Kidney capillary endothelial cell (primary cell): ENCODE measurements at regions not wholly inside any gene's neighbourhood (a gene's known extent, or its start where the extent isn't known, plus 50 kb on each side); places are given as distances from the start of the nearest gene placed in this dataset.
"Not testable (repeated sequence)": the region's sequence is repeated elsewhere in the genome, so short reads cannot be mapped to it uniquely, and the experiment has no call there.

Experiments
- DNase-seq: peaks from one replicate; pipeline ENCODE4 v3.0.0-alpha.2; 2018; ENCODE audit warnings: low spot score

GRCh38 chr12:131274906-131275305 is 321.2 kb downstream of the ADGRD1 start:
- no peak for DNase-seq

DNA sequence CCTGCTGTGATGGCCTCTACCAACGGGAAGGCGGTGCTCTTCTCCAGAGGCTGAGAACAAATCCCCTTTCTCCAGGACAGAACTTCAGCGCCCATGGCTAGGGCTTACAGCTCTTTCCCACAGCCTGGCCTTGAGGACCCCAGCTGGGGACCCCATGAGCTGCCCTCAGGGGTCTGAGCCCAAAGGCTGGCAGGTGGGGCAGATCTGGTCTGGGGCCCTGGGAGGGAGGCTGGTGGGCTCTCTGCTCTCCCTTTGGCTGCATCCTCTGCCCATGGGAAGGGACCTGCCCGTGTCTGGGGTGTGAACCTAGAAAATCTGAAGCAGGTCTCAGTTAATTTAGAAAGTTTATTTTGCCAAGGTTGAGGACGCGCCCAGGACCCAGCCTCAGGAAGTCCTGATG is 322.1 kb downstream of the ADGRD1 start:
- DNase-seq: no peak

DNA sequence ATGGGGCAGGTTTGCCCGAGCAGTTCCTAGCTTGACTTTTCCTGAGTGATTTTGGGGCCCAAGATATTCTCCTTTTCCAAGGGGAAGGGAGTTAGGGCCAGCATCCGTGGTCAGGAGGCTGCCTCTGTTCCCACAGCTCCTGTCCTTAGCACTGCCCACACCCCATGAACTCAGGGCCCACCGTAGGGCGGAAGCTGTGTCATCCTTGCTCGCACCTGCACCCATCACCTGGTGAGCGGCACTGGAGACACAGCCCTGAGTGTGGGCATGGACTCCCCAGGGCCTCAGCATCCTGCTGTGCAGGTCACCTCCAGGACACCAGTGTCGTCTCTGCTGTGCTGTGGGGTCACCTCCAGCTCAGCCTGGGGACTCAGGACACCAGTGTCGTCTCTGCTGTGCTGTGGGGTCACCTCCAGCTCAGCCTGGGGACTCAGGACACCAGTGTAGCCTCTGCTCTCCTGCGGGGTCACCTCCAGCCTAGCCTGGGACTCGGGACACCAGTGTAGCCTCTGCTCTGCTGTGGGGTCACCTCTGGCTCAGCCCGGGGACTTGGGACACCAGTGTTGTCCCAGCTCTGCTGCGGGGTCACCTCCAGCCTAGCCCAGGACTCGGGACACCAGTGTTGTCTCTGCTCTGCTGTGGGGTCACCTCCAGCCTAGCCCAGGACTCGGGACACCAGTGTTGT is 322.9 kb downstream of the ADGRD1 start:
- DNase-seq: no peak

- not testable (repeated sequence) for DNase-seq
Measured at GRCh38 chr12:131277186-131278091, 323.7 kb downstream of the ADGRD1 start.

GRCh38 chr12:131278451-131279115 is 324.9 kb downstream of the ADGRD1 start:
- DNase-seq: not testable (repeated sequence)

GRCh38 chr12:131279281-131279921 is 325.7 kb downstream of the ADGRD1 start:
- DNase-seq: no peak

- DNase-seq: no peak
Measured at GRCh38 chr12:131280426-131280825, 326.7 kb downstream of the ADGRD1 start.

GRCh38 chr12:131281016-131281415 is 327.3 kb downstream of the ADGRD1 start:
- no peak for DNase-seq

GRCh38 chr12:131282292-131283080 is 328.8 kb downstream of the ADGRD1 start:
- no peak for DNase-seq

GRCh38 chr12:131283191-131283861 is 329.6 kb downstream of the ADGRD1 start:
- no peak for DNase-seq

- DNase-seq: not testable (repeated sequence)
Measured at GRCh38 chr12:131283862-131284825, 330.4 kb downstream of the ADGRD1 start.

- not testable (repeated sequence) for DNase-seq
Measured at GRCh38 chr12:131284954-131285904, 331.5 kb downstream of the ADGRD1 start.

GRCh38 chr12:131285905-131286295 is 332.2 kb downstream of the ADGRD1 start:
- DNase-seq: not testable (repeated sequence)

- not testable (repeated sequence) for DNase-seq
Measured at GRCh38 chr12:131286301-131286700, 332.6 kb downstream of the ADGRD1 start.

- no peak for DNase-seq
Measured at GRCh38 chr12:131287015-131287937, 333.6 kb downstream of the ADGRD1 start.

DNA sequence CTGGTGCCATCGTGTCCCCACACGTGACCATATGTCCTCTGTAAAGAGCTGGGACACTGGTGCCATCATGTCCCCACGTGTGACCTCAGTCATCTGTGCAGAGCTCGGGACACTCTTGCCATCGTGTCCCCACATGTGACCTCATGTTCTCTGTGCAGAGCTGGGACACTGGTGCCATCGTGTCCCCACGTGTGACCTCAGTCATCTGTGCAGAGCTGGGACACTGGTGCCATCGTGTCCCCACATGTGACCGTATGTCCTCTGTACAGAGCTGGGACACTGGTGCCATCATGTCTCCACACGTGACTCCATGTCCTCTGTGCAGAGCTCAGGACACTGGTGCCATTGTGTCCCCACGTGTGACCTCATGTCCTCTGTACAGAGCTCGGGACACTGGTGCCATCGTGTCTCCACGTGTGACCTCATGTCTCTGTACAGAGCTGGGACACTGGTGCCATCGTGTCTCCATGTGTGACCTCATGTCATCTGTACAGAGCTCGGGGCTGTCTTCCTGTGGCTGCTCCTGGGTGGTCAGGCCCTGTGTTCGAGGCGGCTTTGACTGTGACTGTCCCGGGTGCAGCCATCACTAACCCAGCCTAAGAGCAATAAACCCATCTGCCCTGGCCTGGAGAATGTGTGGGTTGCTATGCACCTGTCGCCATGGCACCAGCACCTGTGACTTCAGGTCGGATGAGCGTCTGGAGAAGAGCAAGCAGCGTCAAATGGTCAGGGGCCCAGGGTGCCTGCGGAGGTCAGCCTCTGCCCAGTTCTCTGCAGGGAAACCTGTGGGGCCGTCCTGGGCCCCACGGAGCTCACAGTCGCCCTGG is 334.4 kb downstream of the ADGRD1 start:
- DNase-seq: no peak
